PC-9 (cell line): ENCODE measurements at regions not wholly inside any gene's neighbourhood (a gene's known extent, or its start where the extent isn't known, plus 50 kb on each side); places are given as distances from the start of the nearest gene placed in this dataset.

ENCODE experiments used
- BruUV-seq: library from RNA; stranded (reverse); fragments of 400-500 nt; replicated peaks from 2 replicates; lab custom pipeline; 2021; lab: Mats Ljungman, UMichigan
- CTCF ChIA-PET: fragments of 300-600 bp; sonication (Branson Sonifier 250); formaldehyde crosslinking; loops from one replicate; lab custom pipeline; 2022; ENCODE audit warnings: antibody characterized with exemption; lab: Charles Lee
- POLR2A ChIA-PET: fragments of 300-600 bp; sonication (Branson Sonifier 250); formaldehyde crosslinking; loops from one replicate; lab custom pipeline; 2022; ENCODE audit warnings: antibody characterized with exemption; ENCODE audit not compliant: unreplicated experiment; lab: Charles Lee
- DNase-seq, 2 experiments: peaks; one replicate each; pipeline versions ENCODE4 v3.0.0 to v3.0.0-alpha.2; 2015 to 2022; ENCODE audit warnings: mixed read lengths in 1 of 2
- H2AFZ ChIP-seq: fragments of 200-600 bp; sonication (generic); 2 replicates; pipeline ENCODE4 v1.8.1; 2017; ENCODE audit warnings: antibody characterized with exemption
- H3F3A ChIP-seq: fragments of 200-600 bp; sonication (generic); 2 replicates; pipeline ENCODE4 v1.8.1; 2017; ENCODE audit warnings: antibody characterized with exemption, mild to moderate bottlenecking, low read depth; ENCODE audit not compliant: insufficient read depth
- H3K27ac ChIP-seq: fragments of 200-600 bp; sonication (generic); 2 replicates; pipeline ENCODE4 v1.6.1; 2016; ENCODE audit warnings: mixed run types
- H3K27me3 ChIP-seq: fragments of 200-600 bp; sonication (generic); 2 replicates; pipeline ENCODE4 v1.6.1; 2016; ENCODE audit warnings: low read depth, mixed run types; ENCODE audit not compliant: insufficient read depth
- H3K36me3 ChIP-seq: fragments of 200-600 bp; sonication (generic); 2 replicates; pipeline ENCODE4 v1.6.1; 2016; ENCODE audit warnings: low read depth, mixed run types
- H3K4me1 ChIP-seq: fragments of 200-600 bp; sonication (generic); replicated peaks from 2 replicates; pipeline ENCODE4 v1.6.1; 2016; ENCODE audit warnings: mixed run types; ENCODE audit not compliant: insufficient read depth
- H3K4me2 ChIP-seq: fragments of 200-600 bp; sonication (generic); 2 replicates; pipeline ENCODE4 v1.6.1; 2017; ENCODE audit warnings: mixed run types
- H3K4me3 ChIP-seq: fragments of 200-600 bp; sonication (generic); 2 replicates; pipeline ENCODE4 v1.6.1; 2016; ENCODE audit warnings: mixed run types
- H3K79me2 ChIP-seq: fragments of 200-600 bp; sonication (generic); 2 replicates; pipeline ENCODE4 v1.6.1; 2017; ENCODE audit warnings: low read depth, mixed run types
- H3K9me2 ChIP-seq: fragments of 200-600 bp; sonication (generic); 2 replicates; pipeline ENCODE4 v1.8.1; 2017; ENCODE audit warnings: mild to moderate bottlenecking; ENCODE audit not compliant: insufficient read depth
- H3K9me3 ChIP-seq: fragments of 200-600 bp; sonication (generic); 2 replicates; pipeline ENCODE4 v1.8.1; 2016; ENCODE audit warnings: low read depth; ENCODE audit not compliant: insufficient read depth
- H4K20me1 ChIP-seq: fragments of 200-600 bp; sonication (generic); 2 replicates; pipeline ENCODE4 v1.8.1; 2017; ENCODE audit not compliant: insufficient read depth
- CTCF ChIP-seq: fragments of 200-600 bp; sonication (generic); conservative IDR thresholded peaks from 2 replicates; pipeline ENCODE4 v1.6.1; 2017; ENCODE audit warnings: mixed run types, antibody characterized with exemption, mild to moderate bottlenecking, moderate library complexity
- EZH2 ChIP-seq: fragments of 200-600 bp; sonication (generic); IDR thresholded peaks from 2 replicates; pipeline ENCODE4 v1.8.0; 2017; ENCODE audit warnings: antibody characterized with exemption, low read depth
- intact Hi-C: fragments of 100-400 bp; cut with micrococcal nuclease; formaldehyde crosslinking; loops from one replicate; pipeline ENCODE4 v1.10.0; 2022; ENCODE audit not compliant: unreplicated experiment

- Histone ChIP-seq H3K4me3 (no peak overlapping the region), H3K9me3 (no peaks in the 10 kb centered on the region), H4K20me1 (no peaks in the 10 kb centered on the region), H3K4me2 (no peak overlapping the region), H3F3A (no peaks in the 10 kb centered on the region), H3K27me3 (no peaks in the 10 kb centered on the region), H3K79me2 (no peaks in the 10 kb centered on the region), H3K36me3 (no peaks in the 10 kb centered on the region), H3K4me1 (no peaks in the 10 kb centered on the region), H2AFZ (no peak overlapping the region), H3K27ac (no peak overlapping the region), H3K9me2 (no peaks in the 10 kb centered on the region)
- DNase-seq: no peak
- BruUV-seq: no TSS peak
- intact Hi-C loops: no loop called here
- ChIA-PET POLR2A (no interaction called here), CTCF (no interaction called here)
- TF ChIP-seq CTCF (no peak), EZH2 (no peak)
These were observed 345.1 kb upstream of the SMIM31 start for GRCh38 chr4:164408831-164409230.

DNA sequence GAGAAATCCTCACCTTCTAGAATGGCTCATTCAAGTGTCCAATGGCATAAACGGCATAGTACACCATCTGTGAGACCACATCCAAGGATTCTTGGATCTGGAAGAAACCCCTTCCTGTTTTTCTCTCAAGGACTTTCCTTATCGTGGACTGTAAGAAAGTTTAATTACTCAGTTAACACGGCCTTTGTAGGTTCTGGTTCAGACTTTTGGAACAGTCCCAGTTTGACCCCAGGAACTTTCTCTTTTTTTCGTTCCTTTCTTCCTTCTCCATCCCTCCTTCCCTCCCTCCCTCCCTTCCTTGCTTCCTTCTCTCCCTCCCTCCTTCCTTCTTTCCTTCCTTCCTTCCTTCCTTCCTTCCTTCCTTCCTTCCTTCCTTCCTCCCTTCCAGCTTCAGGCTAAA, 343.5 kb upstream of the SMIM31 start:
- TF ChIP-seq CTCF (no peak), EZH2 (no peak)
- Histone ChIP-seq H3K4me2 (no peak overlapping the region), H3K9me3 (no peaks in the 10 kb centered on the region), H3K27ac (no peak overlapping the region), H3K36me3 (no peaks in the 10 kb centered on the region), H3K79me2 (no peaks in the 10 kb centered on the region), H3F3A (no peaks in the 10 kb centered on the region), H3K4me1 (no peaks in the 10 kb centered on the region), H4K20me1 (no peaks in the 10 kb centered on the region), H3K27me3 (no peaks in the 10 kb centered on the region), H3K4me3 (no peak overlapping the region), H2AFZ (no peak overlapping the region), H3K9me2 (no peaks in the 10 kb centered on the region)
- ChIA-PET POLR2A (no interaction called here), CTCF (no interaction called here)
- BruUV-seq: no TSS peak
- intact Hi-C loops: no loop called here
- no peak for DNase-seq

DNA sequence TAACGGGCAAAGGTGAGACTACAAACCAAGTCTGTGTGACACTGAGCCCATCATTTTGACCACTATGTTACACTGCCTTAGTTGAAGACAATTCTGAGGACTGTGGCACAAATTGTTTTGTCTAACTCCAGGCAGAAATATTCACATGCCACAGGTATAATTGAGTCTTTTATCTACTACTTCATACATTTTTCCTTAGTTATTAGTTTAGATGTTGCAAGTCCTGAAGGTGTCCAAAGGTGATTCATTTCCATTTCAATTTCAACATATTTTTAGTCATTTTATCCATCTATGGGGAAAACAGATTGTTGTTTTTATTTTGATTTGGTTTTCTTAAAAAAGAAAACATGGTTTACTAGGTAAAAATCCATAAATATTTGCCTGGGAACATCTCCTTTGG, 341.7 kb upstream of the SMIM31 start:
- no peaks in the 10 kb centered on the region for H3K36me3 ChIP-seq
- H3F3A ChIP-seq: no peaks in the 10 kb centered on the region
- ChIA-PET POLR2A (no interaction called here), CTCF (no interaction called here)
- no peak for DNase-seq
- H3K27ac ChIP-seq: no peak overlapping the region
- H4K20me1 ChIP-seq: no peaks in the 10 kb centered on the region
- H3K4me3 ChIP-seq: no peak overlapping the region
- no peaks in the 10 kb centered on the region for H3K4me1 ChIP-seq
- H3K4me2 ChIP-seq: no peak overlapping the region
- intact Hi-C loops: no loop called here
- BruUV-seq: no TSS peak
- TF ChIP-seq EZH2: no peak
- no peak for TF ChIP-seq CTCF
- H2AFZ ChIP-seq: no peak overlapping the region
- no peaks in the 10 kb centered on the region for H3K9me3 ChIP-seq
- no peaks in the 10 kb centered on the region for H3K9me2 ChIP-seq
- H3K27me3 ChIP-seq: no peaks in the 10 kb centered on the region
- H3K79me2 ChIP-seq: no peaks in the 10 kb centered on the region
